Hypothalamus (tissue), 51 donors: ENCODE measurements at regions not wholly inside any gene's neighbourhood (a gene's known extent, or its start where the extent isn't known, plus 50 kb on each side); places are given as distances from the start of the nearest gene placed in this dataset.
"Not testable (repeated sequence)": the region's sequence is repeated elsewhere in the genome, so short reads cannot be mapped to it uniquely, and the experiment has no call there.

Experiments
- DNase-seq, 51 donors: peaks; one replicate each; lab custom pipeline; 2025; lab: John Stamatoyannopoulos, UW

- no peak for DNase-seq
These were observed 499.1 kb upstream of the NUDT12 start for GRCh38 chr5:104061707-104062106.

GRCh38 chr5:104053353-104053649 is 490.7 kb upstream of the NUDT12 start:
- no peak for DNase-seq

- no peak for DNase-seq
These were observed 490.2 kb upstream of the NUDT12 start for GRCh38 chr5:104052558-104053352.

GRCh38 chr5:104050436-104050835 is 487.8 kb upstream of the NUDT12 start:
- no peak for DNase-seq

DNA sequence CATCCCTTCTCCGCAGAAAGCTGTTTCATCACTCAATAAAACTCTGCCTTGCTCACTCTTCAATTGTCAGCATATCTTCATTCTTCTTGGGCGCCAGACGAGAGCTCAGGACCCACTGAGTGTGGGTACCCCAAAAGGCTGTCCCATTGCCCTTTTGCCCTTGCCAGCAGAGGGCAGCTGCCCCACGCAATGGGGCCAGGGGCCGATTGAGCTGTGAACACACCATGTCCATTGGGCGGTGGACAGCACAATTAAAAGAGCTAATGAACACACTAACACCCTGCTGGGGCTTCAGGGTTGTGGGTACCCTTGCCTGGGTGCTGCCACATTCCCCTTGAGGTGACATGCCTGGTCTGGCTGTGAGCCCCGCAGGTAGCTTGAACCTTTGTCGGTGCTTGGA is 487.2 kb upstream of the NUDT12 start:
- no peak for DNase-seq

DNA sequence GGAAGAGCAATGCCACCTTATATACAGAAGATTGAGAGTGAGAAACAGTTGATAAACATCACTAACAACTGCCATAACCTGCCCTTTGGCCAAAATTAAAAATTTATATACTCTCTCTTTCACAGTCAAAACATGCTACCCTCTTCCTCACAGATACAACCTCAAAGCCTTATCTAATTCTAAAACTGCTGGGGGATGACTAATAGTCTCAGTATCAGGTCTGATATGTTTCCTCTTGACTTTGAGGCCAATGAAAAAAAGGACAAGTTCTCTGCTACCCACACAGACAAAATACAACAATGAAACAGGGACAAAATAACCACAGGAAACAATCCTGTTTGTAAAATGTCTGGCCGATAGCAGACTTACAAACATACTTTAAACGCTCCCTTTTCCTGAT is 485.6 kb upstream of the NUDT12 start:
- no peak for DNase-seq

- DNase-seq: no peak
These were observed 483.4 kb upstream of the NUDT12 start for GRCh38 chr5:104045987-104046386.

- DNase-seq: not testable (repeated sequence)
These were observed 477.3 kb upstream of the NUDT12 start for GRCh38 chr5:104039871-104040270.

DNA sequence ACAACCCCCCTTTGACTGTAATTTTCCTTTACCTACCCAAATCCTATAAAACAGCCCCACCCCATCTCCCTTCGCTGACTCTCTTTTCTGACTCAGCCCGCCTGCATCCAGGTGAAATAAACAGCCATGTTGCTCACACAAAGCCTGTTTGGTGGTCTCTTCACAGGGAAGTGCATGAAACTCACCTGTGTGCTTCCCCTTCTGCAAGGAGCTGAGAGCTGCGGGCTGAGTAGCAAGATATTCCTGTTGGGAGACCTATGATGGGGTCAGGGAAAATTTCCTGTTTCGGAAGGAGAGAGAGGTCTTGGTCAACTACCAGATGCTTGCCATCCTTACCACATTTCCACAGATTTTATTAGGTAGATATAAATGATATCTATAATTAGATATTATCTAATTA is 474.5 kb upstream of the NUDT12 start:
- DNase-seq: not testable (repeated sequence)

- DNase-seq: not testable (repeated sequence)
These were observed 470.6 kb upstream of the NUDT12 start for GRCh38 chr5:104033186-104033585.

DNA sequence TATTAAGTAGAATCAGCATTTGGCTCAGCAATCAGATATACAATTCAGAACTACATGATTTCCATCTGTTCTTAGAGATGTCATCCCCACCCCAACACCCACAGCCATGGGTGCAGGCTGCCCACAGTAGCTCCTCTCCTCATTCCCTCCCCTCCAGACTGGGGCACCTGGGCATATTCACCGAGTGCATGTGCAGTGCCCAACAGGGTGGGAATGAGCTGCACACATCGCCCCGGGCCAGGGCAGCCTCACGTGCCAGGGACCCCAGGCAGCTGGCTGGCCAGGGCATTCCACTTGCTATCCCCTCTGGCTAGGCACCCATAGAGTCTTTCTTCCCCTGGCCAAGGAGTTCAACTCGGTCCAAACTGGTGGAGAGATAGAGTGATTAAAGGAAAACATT is 461.9 kb upstream of the NUDT12 start:
- no peak for DNase-seq

DNA sequence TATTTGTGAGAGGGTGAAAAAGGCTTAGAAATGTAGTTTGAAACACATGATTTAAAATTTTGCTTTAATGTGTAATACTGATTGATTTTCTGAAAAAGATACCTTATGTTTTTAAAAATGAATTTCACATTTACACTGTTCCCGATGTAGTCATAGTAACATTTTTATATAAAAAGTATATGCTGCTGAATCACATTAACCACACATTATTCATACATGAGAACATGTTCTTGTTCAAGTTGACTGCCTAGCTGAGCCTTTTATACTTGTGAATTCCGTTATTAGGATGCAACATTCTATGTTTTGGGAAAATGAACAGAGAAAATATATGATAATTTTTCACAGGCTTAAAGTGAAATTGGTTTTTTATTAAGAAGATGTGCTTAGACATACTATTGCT is 461.1 kb upstream of the NUDT12 start:
- DNase-seq: no peak

- DNase-seq: no peak
These were observed 457.4 kb upstream of the NUDT12 start for GRCh38 chr5:104019956-104020355.

DNA sequence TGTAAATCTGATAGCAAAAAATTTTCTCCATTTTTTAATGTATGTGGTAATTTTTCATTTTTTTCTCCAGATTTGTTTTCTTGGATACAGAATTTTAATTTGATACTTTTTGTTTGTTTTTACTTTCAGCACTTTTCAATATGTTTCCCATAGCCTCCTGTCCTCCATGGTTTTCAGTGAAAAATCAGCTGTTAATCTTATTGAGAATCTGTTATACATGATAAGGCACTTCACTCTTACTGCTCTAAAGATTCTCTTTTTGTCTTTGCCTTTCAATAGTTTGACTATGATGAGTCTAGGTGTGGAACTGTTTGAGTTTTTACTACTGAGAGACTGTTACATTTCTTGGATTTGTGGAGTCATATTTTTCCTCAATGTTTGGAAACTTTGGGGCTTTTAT is 455.7 kb upstream of the NUDT12 start:
- no peak for DNase-seq

DNA sequence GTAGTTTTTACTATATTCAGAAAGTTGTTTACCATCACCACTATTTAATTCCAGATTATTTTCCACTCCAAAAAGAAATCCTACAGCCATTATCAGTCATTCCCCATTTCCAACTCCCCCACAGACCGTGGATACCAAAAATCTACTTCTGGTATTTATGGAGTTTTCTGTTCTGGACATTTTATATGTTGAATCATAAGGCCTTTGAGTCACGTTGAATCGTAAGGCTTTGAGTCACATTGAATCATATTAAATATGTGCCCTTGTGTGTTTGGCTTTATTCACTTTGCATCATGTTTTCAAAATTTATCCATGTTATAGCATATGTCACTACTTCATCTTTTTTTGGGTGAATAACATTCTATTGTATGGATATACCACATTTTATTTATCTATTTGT is 454.1 kb upstream of the NUDT12 start:
- DNase-seq: no peak

DNA sequence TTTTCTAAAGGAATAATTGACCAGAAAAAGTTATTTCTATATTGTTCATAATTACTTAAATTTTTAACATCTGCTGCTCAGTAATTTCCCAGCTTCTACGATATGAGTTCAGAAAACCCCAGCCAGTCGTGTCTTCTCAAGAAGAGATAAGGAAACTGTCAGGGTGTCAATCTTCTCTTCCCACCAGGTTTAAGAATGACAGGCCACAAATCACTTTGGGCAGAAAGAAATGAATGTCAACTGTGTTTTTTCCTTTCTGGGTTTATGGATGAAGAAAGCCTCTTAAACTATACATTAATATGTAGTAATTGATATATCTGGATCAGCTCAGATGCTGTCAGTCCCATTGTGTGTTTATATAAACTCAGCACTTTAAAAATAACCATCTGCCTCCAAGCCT is 453.2 kb upstream of the NUDT12 start:
- no peak for DNase-seq

- DNase-seq: not testable (repeated sequence)
These were observed 440.2 kb upstream of the NUDT12 start for GRCh38 chr5:104002783-104003182.

DNA sequence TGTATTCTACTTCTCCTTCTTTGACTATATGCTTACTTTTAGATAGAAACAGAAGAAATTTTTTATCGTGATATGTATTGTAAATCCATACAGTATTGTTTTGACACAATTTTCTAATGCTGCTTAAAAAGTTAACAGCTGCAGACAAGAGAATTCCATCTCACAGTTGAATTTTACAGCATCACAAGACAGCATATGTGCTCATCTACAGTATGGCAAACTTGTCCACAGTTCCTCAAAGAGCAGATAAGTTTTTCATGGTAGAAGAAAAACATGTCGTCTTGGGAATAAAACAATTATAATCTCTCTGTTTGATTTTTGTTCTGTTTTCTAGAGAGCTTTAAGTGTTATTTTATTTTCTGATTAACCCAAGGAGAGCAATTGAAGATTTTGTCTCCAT is 438.5 kb upstream of the NUDT12 start:
- no peak for DNase-seq

GRCh38 chr5:103993031-103993430 is 430.4 kb upstream of the NUDT12 start:
- DNase-seq: no peak

DNA sequence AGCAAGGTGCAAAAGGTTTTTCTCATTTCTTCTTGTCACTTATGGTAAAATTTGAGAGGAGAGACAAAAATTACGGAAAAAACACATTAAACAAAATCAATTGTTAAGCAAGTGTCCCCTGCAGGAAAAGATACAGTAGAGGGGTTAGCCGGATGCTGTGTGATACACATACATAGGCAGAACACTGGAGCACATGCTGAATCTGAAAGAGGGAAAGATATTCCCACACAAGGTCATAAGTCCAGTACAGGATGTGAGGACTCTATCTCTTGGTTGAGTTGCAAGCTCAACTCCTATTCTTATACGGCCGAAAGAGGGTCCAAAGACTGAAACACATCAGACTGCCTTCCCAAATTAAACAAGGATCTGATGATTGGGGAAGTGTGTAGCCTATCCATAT is 427.5 kb upstream of the NUDT12 start:
- DNase-seq: no peak

DNA sequence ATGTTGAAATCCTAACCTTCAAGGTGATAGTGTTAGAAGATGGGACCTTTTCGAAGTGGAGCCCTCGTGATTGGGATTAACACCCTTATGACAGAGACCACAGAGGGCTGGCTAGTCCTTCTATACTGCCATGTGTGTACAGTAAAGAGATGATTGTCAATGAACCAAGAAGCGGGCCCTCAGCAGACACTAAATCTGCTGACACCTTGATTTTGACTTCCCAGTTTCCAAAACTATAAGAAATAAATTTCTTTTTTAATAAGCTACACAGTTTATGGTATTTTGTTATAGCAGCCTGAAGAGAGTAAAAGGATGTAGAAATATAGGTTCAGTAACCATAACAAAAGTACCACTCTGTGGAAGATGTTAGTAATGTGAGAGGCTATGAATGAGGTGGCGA is 419.0 kb upstream of the NUDT12 start:
- DNase-seq: no peak

DNA sequence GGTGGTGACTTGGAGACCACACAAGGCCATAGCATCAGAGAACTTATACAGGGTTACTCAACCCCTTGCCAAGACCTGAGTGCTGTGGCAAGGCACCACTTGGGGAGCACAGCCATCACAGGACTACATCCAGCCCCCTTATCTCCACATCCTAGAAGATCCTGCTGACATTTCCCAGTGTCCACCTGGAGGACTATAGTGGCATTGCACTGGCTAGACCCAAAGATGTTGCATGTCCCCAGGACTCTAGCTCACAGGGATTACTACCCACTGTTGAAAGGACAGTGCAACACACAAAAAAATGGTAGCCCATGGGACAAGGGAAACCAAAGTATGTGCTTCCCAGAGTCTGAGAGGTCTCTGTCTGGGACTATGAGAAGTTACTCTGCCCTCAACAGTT is 411.1 kb upstream of the NUDT12 start:
- no peak for DNase-seq

GRCh38 chr5:103966295-103966694 is 403.7 kb upstream of the NUDT12 start:
- not testable (repeated sequence) for DNase-seq
